CD14-positive monocyte (primary cell): ENCODE measurements at regions not wholly inside any gene's neighbourhood (a gene's known extent, or its start where the extent isn't known, plus 50 kb on each side); places are given as distances from the start of the nearest gene placed in this dataset.

ENCODE experiments used
- DNase-seq, 3 donors: peaks; one replicate each; pipeline ENCODE4 v3.0.0-alpha.2; 2011 to 2022
- H2AFZ ChIP-seq: 2 replicates; pipeline ENCODE4 v1.6.0; 2012; ENCODE audit warnings: mild to moderate bottlenecking, low read depth, low read length, inconsistent platforms; ENCODE audit not compliant: insufficient read depth, poor library complexity, severe bottlenecking
- H3K27ac ChIP-seq, 2 donors: 1 replicate in 1 of 2; 2 replicates in 1 of 2; pipeline ENCODE4 v1.5.1; 2012 to 2013; ENCODE audit warnings: low read length in 2 of 2, control low read depth in 1 of 2, inconsistent platforms in 1 of 2, low read depth in 1 of 2, mild to moderate bottlenecking in 1 of 2
- H3K27me3 ChIP-seq, 2 donors: one replicate each; pipeline versions ENCODE4 v1.6.0 to v1.6.1; 2011 to 2013; ENCODE audit warnings: low read length in 2 of 2; ENCODE audit not compliant: control insufficient read depth in 2 of 2, insufficient read depth in 2 of 2
- H3K36me3 ChIP-seq, 2 donors: replicated peaks in 1 of 2; 1 replicate in 1 of 2; 2 replicates in 1 of 2; pipeline versions ENCODE4 v1.5.1 to v1.6.1; 2012 to 2013; ENCODE audit warnings: low read length in 2 of 2, control low read depth in 1 of 2, inconsistent platforms in 1 of 2, mild to moderate bottlenecking in 1 of 2; ENCODE audit not compliant: insufficient read depth in 2 of 2, control insufficient read depth in 1 of 2
- H3K4me1 ChIP-seq, 2 donors: 1 replicate in 1 of 2; 2 replicates in 1 of 2; pipeline versions ENCODE4 v1.5.1 to v1.6.1; 2012 to 2013; ENCODE audit warnings: low read length in 2 of 2, control low read depth in 1 of 2, inconsistent platforms in 1 of 2, mild to moderate bottlenecking in 1 of 2, moderate library complexity in 1 of 2; ENCODE audit not compliant: insufficient read depth in 2 of 2, control insufficient read depth in 1 of 2
- H3K4me2 ChIP-seq: replicated peaks from 2 replicates; pipeline ENCODE3; 2012; ENCODE audit warnings: low read length, moderate library complexity, mild to moderate bottlenecking; ENCODE audit not compliant: poor library complexity, severe bottlenecking; ENCODE audit errors: extremely low read depth
- H3K4me3 ChIP-seq, 3 experiments: fragments of 200-600 bp in 1 of 3; sonication (generic) in 1 of 3; replicated peaks in 1 of 3; 1 replicate in 2 of 3; 2 replicates in 1 of 3; pipeline ENCODE4 v1.5.1; 2011 to 2013; ENCODE audit warnings: low read length in 3 of 3, mild to moderate bottlenecking in 3 of 3, control low read depth in 2 of 3, low read depth in 2 of 3, inconsistent platforms in 1 of 3, moderate library complexity in 1 of 3
- H3K79me2 ChIP-seq: 2 replicates; pipeline ENCODE4 v1.6.0; 2012; ENCODE audit warnings: mild to moderate bottlenecking, control low read depth, inconsistent platforms, low read length, moderate library complexity; ENCODE audit not compliant: insufficient read depth
- H3K9ac ChIP-seq: 2 replicates; pipeline ENCODE4 v1.6.0; 2017; ENCODE audit warnings: low read length, mild to moderate bottlenecking; ENCODE audit not compliant: insufficient read depth, poor library complexity, severe bottlenecking
- H3K9me3 ChIP-seq, 2 donors: replicated peaks in 1 of 2; 1 replicate in 1 of 2; 2 replicates in 1 of 2; pipeline versions ENCODE4 v1.5.1 to v1.6.1; 2012 to 2013; ENCODE audit warnings: low read length in 2 of 2, control low read depth in 1 of 2; ENCODE audit not compliant: control insufficient read depth in 1 of 2, insufficient read depth in 1 of 2
- H4K20me1 ChIP-seq: 2 replicates; pipeline ENCODE4 v1.6.0; 2012; ENCODE audit warnings: mild to moderate bottlenecking, low read length, control low read depth, moderate library complexity; ENCODE audit not compliant: insufficient read depth
- H3K27ac Mint-ChIP-seq, 7 donors: one replicate each; pipeline ENCODE4 v1.8.0; 2020; ENCODE audit warnings: mild to moderate bottlenecking in 7 of 7, mixed read lengths in 7 of 7, moderate library complexity in 6 of 7, inconsistent platforms in 2 of 7
- H3K27me3 Mint-ChIP-seq, 3 donors: one replicate each; pipeline ENCODE4 v1.8.0; 2021 to 2022; ENCODE audit warnings: low read depth in 3 of 3, mild to moderate bottlenecking in 3 of 3, mixed read lengths in 3 of 3, moderate library complexity in 3 of 3, inconsistent platforms in 1 of 3
- H3K36me3 Mint-ChIP-seq, 2 donors: one replicate each; pipeline ENCODE4 v1.8.0; 2020; ENCODE audit warnings: mixed read lengths in 2 of 2, inconsistent platforms in 1 of 2, mild to moderate bottlenecking in 1 of 2
- H3K4me1 Mint-ChIP-seq: one replicate; pipeline ENCODE4 v1.8.0; 2020; ENCODE audit warnings: mild to moderate bottlenecking, mixed read lengths
- H3K4me3 Mint-ChIP-seq, 2 donors: one replicate each; pipeline ENCODE4 v1.8.0; 2020; ENCODE audit warnings: mild to moderate bottlenecking in 2 of 2, mixed read lengths in 2 of 2, moderate library complexity in 1 of 2
- H3K9me3 Mint-ChIP-seq, 7 donors: one replicate each; pipeline ENCODE4 v1.8.0; 2020 to 2022; ENCODE audit warnings: mixed read lengths in 7 of 7, mild to moderate bottlenecking in 6 of 7, moderate library complexity in 6 of 7, inconsistent platforms in 2 of 7
- CTCF ChIP-seq: fragments of 200-600 bp; IDR thresholded peaks from one replicate; pipeline ENCODE4 v1.8.0; 2022; ENCODE audit warnings: antibody characterized with exemption, mild to moderate bottlenecking
- WGBS: methylation state at CpG from one replicate; pipeline ENCODE4 v1.1.5; 2013; ENCODE audit warnings: missing lambda C conversion rate; ENCODE audit not compliant: insufficient coverage; 5-methylcytosine and 5-hydroxymethylcytosine counted together
- intact Hi-C, 2 donors: fragments of 100-400 bp; cut with micrococcal nuclease; formaldehyde crosslinking; loops; one replicate each; pipeline versions ENCODE4 v1.15.0 to v1.15.1; 2023

DNA sequence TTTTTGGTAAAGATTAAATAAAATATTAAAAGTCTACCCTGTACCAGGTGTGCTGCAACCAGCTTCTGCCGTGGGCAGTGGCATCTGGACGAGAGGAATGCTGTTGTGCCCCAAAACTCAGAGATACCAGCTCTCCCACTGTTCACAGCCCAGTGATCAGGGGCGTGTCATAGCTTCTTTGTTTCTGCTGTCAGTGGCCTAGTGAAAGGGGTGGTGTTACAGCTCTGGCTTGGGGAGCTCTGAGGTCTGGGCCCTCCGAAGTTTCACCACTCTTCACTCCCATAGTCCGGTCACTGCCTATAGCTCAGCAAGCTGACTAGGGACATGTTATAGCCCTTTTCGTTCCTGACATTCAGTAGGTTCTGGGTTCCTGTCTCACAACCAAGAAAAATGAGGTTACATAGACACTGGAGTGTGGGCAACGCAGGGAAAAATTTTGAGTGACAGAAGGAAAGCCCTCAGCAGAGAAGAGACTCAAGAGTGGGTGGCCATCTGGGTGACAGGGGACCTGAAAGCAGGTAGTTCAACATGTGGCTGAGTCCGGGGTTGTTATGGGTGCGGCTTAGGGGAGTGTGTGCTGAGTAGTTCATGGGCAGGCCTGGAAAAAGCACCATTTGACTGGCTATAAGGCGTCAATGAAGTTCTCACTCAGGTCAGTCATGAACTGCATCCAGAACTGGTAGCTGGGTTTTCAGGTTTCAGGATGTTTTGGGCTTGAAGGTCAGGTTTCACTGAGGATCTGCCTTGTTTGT lies 1184.4 kb upstream of the PABPC4L start:
- H3K27ac ChIP-seq = no peak overlapping the region
- intact Hi-C loops = no loop called here
- Mint-ChIP-seq H3K36me3 (no peaks in the 10 kb centered on the region), H3K4me3 (no peak overlapping the region), H3K4me1 (no peaks in the 10 kb centered on the region), H3K27me3 (no peaks in the 10 kb centered on the region), H3K27ac (no peak overlapping the region), H3K9me3 (peaks cover 0 to 3% (median 1%) of the 10 kb centered on the region in 7 donors)
- peaks cover 0 to under 1% of the 10 kb centered on the region in 2 donors for H3K9me3 ChIP-seq
- H2AFZ ChIP-seq = no peak overlapping the region
- no peak for TF ChIP-seq CTCF
- no peaks in the 10 kb centered on the region for H3K36me3 ChIP-seq
- H3K27me3 ChIP-seq = no peaks in the 10 kb centered on the region
- H3K9ac ChIP-seq = no peak overlapping the region
- H4K20me1 ChIP-seq = no peaks in the 10 kb centered on the region
- H3K4me1 ChIP-seq = no peaks in the 10 kb centered on the region
- 93% methylated on average over 4 of the region's 10 CpGs for WGBS
- no peak overlapping the region for H3K4me3 ChIP-seq
- no peaks in the 10 kb centered on the region for H3K79me2 ChIP-seq
- DNase-seq = no peak
- no peak overlapping the region for H3K4me2 ChIP-seq

DNA sequence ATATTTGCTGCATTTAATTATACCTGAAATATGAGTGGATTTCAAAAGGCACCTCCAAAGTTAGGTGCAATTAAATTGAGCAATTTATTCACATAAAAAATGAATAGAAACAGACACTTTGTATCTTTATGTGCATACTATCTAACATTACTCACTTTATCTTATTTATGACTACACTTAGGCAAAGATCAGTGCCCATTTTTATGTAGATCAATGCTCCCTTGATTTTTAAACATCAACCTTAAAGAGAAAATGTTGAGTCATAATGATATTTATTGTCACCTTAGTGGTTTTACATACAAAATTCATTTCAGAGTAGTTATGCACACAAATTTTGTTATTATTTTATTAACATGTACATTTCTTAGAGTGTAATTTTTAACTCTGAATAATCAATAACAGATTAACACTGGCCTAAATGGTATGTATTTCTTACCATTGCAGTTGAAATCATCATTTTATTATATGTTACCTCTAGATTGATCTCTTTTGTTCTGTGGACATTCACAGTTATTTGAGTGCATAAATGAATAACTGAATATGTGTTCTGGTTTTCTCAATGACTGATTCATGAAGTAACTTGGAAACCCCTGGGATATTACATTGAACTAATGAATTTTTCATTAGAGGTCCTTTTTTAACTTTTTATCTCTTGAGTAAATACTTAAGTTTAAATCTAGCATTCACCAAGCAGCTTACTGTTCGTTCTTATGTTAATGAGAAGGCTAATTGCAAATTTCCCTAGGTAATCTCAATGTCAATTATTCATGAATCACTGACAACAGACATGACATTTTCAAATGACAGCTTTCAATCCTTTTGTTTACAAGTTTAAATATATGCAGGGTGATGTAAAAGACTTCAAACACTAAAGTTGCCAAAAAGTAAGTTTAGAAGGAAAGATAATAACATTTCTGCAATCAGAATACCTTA lies 1182.0 kb upstream of the PABPC4L start:
- Mint-ChIP-seq H3K27me3 (no peaks in the 10 kb centered on the region), H3K27ac (no peak overlapping the region), H3K9me3 (peaks cover 0 to 8% (median 3%) of the 10 kb centered on the region in 7 donors), H3K4me1 (no peaks in the 10 kb centered on the region), H3K4me3 (no peak overlapping the region), H3K36me3 (no peaks in the 10 kb centered on the region)
- no peak overlapping the region for H3K4me2 ChIP-seq
- no peak for TF ChIP-seq CTCF
- no peak overlapping the region for H2AFZ ChIP-seq
- no peak overlapping the region for H3K4me3 ChIP-seq
- intact Hi-C loops = no loop called here
- H3K4me1 ChIP-seq = no peaks in the 10 kb centered on the region
- peaks cover 0 to 11% of the 10 kb centered on the region in 2 donors for H3K9me3 ChIP-seq
- no peaks in the 10 kb centered on the region for H3K79me2 ChIP-seq
- no peak overlapping the region for H3K9ac ChIP-seq
- no peak overlapping the region for H3K27ac ChIP-seq
- H4K20me1 ChIP-seq = no peaks in the 10 kb centered on the region
- no CpG with 5 or more reads among the region's 1 CpG for WGBS
- H3K27me3 ChIP-seq = no peaks in the 10 kb centered on the region
- DNase-seq = no peak
- no peaks in the 10 kb centered on the region for H3K36me3 ChIP-seq
